Mesenchymal stem cell (in vitro differentiated cells and primary cell): ENCODE measurements at regions not wholly inside any gene's neighbourhood (a gene's known extent, or its start where the extent isn't known, plus 50 kb on each side); places are given as distances from the start of the nearest gene placed in this dataset.
A peak's percentile ranks its signal among the peaks of the same experiment; 100 is the strongest.

Experiments
- DNase-seq: peaks from one replicate; pipeline ENCODE4 v3.0.0-alpha.2; 2013
- H2AFZ ChIP-seq: one replicate; pipeline ENCODE4 v1.6.1; 2013; ENCODE audit warnings: low read depth, mild to moderate bottlenecking, control low read depth, inconsistent platforms, low read length, moderate library complexity
- H2AK5ac ChIP-seq: 2 replicates; pipeline ENCODE4 v1.6.1; 2013; ENCODE audit warnings: low read length, moderate library complexity, mild to moderate bottlenecking, inconsistent platforms; ENCODE audit not compliant: severe bottlenecking
- H2BK120ac ChIP-seq: one replicate; pipeline ENCODE4 v1.6.1; 2013; ENCODE audit warnings: low read depth, mild to moderate bottlenecking, inconsistent platforms, low read length, moderate library complexity
- H2BK12ac ChIP-seq, 2 experiments: one replicate each; pipeline ENCODE4 v1.6.1; 2013; ENCODE audit warnings: inconsistent platforms in 2 of 2, low read length in 2 of 2, mild to moderate bottlenecking in 2 of 2, moderate library complexity in 2 of 2, control low read depth in 1 of 2
- H2BK15ac ChIP-seq: one replicate; pipeline ENCODE4 v1.6.1; 2013; ENCODE audit warnings: mild to moderate bottlenecking, low read depth, inconsistent platforms; ENCODE audit not compliant: poor library complexity, severe bottlenecking
- H2BK5ac ChIP-seq: 2 replicates; pipeline ENCODE4 v1.6.1; 2013; ENCODE audit warnings: low read depth, mild to moderate bottlenecking, low read length, control low read depth, inconsistent platforms; ENCODE audit not compliant: poor library complexity, severe bottlenecking
- H3K14ac ChIP-seq, 2 experiments: one replicate each; pipeline ENCODE4 v1.6.1; 2013; ENCODE audit warnings: inconsistent platforms in 2 of 2, low read length in 2 of 2, control low read depth in 1 of 2, mild to moderate bottlenecking in 1 of 2, moderate library complexity in 1 of 2
- H3K18ac ChIP-seq, 2 experiments: one replicate each; pipeline ENCODE4 v1.6.1; 2013; ENCODE audit warnings: inconsistent platforms in 2 of 2, low read length in 2 of 2, control low read depth in 1 of 2, low read depth in 1 of 2, mild to moderate bottlenecking in 1 of 2
- H3K23ac ChIP-seq, 2 experiments: one replicate each; pipeline ENCODE4 v1.6.1; 2013; ENCODE audit warnings: inconsistent platforms in 2 of 2, low read length in 2 of 2, mild to moderate bottlenecking in 2 of 2, moderate library complexity in 2 of 2, control low read depth in 1 of 2
- H3K27ac ChIP-seq: 2 replicates; pipeline ENCODE4 v1.5.1; 2013; ENCODE audit warnings: mild to moderate bottlenecking, moderate library complexity, low read length, control low read depth, inconsistent platforms; ENCODE audit not compliant: poor library complexity, severe bottlenecking
- H3K27me3 ChIP-seq, 2 experiments: 2 replicates each; pipeline versions ENCODE4 v1.6.1 to v1.7.0; 2013; ENCODE audit warnings: low read length in 2 of 2, mild to moderate bottlenecking in 2 of 2, moderate library complexity in 2 of 2, control low read depth in 1 of 2, inconsistent platforms in 1 of 2; ENCODE audit not compliant: control insufficient read depth in 1 of 2, insufficient read depth in 1 of 2
- H3K36me3 ChIP-seq, 2 experiments: 2 replicates each; pipeline versions ENCODE4 v1.6.1 to v1.7.0; 2013; ENCODE audit warnings: low read length in 2 of 2, control low read depth in 1 of 2, inconsistent platforms in 1 of 2, low read depth in 1 of 2, mild to moderate bottlenecking in 1 of 2; ENCODE audit not compliant: insufficient read depth in 2 of 2, control insufficient read depth in 1 of 2
- H3K4ac ChIP-seq, 2 experiments: one replicate each; pipeline ENCODE4 v1.6.1; 2013; ENCODE audit warnings: inconsistent platforms in 2 of 2, low read length in 2 of 2, mild to moderate bottlenecking in 2 of 2, moderate library complexity in 2 of 2, control low read depth in 1 of 2, low read depth in 1 of 2
- H3K4me1 ChIP-seq: 2 replicates; pipeline ENCODE4 v1.6.1; 2013; ENCODE audit warnings: low read depth, low read length, control low read depth; ENCODE audit not compliant: control insufficient read depth, insufficient read depth
- H3K4me2 ChIP-seq: 2 replicates; pipeline ENCODE4 v1.6.1; 2013; ENCODE audit warnings: low read length, mild to moderate bottlenecking, inconsistent platforms; ENCODE audit not compliant: poor library complexity, severe bottlenecking
- H3K4me3 ChIP-seq, 2 experiments: 2 replicates each; pipeline versions ENCODE4 v1.5.1 to v1.7.0; 2013; ENCODE audit warnings: low read length in 2 of 2, mild to moderate bottlenecking in 2 of 2, control low read depth in 1 of 2, low read depth in 1 of 2; ENCODE audit not compliant: insufficient read depth in 1 of 2
- H3K79me1 ChIP-seq: replicated peaks from 2 replicates; pipeline ENCODE4 v1.6.1; 2013; ENCODE audit warnings: mild to moderate bottlenecking, control low read depth, low read length, inconsistent platforms; ENCODE audit not compliant: poor library complexity, severe bottlenecking
- H3K9ac ChIP-seq: 2 replicates; pipeline ENCODE4 v1.7.0; 2013; ENCODE audit warnings: mild to moderate bottlenecking, low read length, moderate library complexity
- H3K9me3 ChIP-seq: 2 replicates; pipeline ENCODE4 v1.7.0; 2013; ENCODE audit warnings: mild to moderate bottlenecking, low read length; ENCODE audit not compliant: control insufficient read depth
- H4K8ac ChIP-seq: one replicate; pipeline ENCODE4 v1.6.1; 2013; ENCODE audit warnings: inconsistent platforms, mild to moderate bottlenecking, low read length, moderate library complexity
- H4K91ac ChIP-seq: one replicate; pipeline ENCODE4 v1.6.1; 2013; ENCODE audit warnings: mild to moderate bottlenecking, low read length, inconsistent platforms
- WGBS: methylation state at CpG from one replicate; pipeline ENCODE4 v1.1.7; 2013; ENCODE audit warnings: mixed read lengths; 5-methylcytosine and 5-hydroxymethylcytosine counted together

DNA sequence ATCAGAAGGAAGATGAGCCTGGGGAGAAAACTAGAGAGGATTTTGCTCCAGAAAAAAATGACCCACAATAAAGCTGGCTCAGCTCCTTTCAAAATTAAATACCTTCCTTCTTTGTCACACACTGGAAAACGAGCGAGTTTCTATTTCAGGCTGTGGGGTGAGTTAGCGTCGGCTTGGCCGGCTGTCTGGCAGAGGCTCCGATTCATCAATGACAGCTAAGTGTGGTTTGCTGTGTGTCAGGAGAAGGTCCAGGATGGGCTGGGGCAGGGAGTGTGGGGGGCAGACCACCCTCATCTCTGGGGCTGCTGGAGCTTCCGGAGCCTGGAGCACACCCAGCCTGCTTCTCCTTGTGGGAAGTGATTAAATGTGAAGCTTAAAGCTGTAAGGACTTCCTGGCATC is 120.2 kb downstream of the ETS2 start:
- no peak overlapping the region for H2AFZ ChIP-seq
- no peak overlapping the region for H3K23ac ChIP-seq
- H2AK5ac ChIP-seq, result no peak overlapping the region
- H2BK12ac ChIP-seq, result peak overlapping the region in 1 of 2 experiments; percentile 69
- H3K27ac ChIP-seq, result no peak overlapping the region
- H3K9me3 ChIP-seq, result peaks cover 5% of the 10 kb centered on the region
- peak overlapping the region; percentile 57 for H3K9ac ChIP-seq
- peak; percentile 96 for DNase-seq
- no peak overlapping the region for H2BK15ac ChIP-seq
- H3K4me1 ChIP-seq, result peaks cover 10% of the 10 kb centered on the region
- no peaks in the 10 kb centered on the region for H3K36me3 ChIP-seq
- peak overlapping the region; percentile 44 for H3K4me2 ChIP-seq
- peak overlapping the region; percentile 83 to 97 for H3K4ac ChIP-seq
- no peak overlapping the region for H4K91ac ChIP-seq
- H3K14ac ChIP-seq, result no peak overlapping the region
- H4K8ac ChIP-seq, result peak overlapping the region; percentile 1
- H3K27me3 ChIP-seq, result peaks cover 0 to 3% of the 10 kb centered on the region in 2 experiments
- H3K79me1 ChIP-seq, result no peaks in the 10 kb centered on the region
- H3K4me3 ChIP-seq, result peak overlapping the region in 1 of 2 experiments; percentile 50
- peak overlapping the region; percentile 96 for H2BK120ac ChIP-seq
- H2BK5ac ChIP-seq, result no peak overlapping the region
- WGBS, result under 1% methylated on average over 6 of the region's 7 CpGs
- peak overlapping the region; percentile 68 to 97 for H3K18ac ChIP-seq

DNA sequence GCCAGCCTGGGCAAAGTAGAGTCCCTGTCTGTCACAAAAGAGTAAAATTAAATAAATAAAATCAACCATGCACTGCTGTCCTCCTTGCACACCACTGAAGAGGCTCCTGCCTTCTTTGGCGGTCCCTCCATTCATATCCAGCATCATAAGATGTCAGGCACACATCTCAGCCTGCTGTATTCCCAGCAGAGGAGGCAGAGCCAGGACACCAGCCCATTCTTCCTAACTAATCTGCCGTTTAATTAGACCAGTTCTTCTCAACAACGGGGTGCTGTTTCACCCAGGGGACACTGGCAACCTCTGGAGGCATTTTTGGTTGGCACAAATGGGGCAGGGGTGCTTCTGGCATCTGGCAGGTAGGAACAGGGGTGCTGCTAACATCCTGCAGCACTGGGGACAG is 119.7 kb downstream of the ETS2 start:
- H3K27me3 ChIP-seq, result peaks cover 0 to 3% of the 10 kb centered on the region in 2 experiments
- H3K4me2 ChIP-seq, result peak overlapping the region; percentile 44
- peak overlapping the region in 1 of 2 experiments; percentile 39 for H3K4me3 ChIP-seq
- peak overlapping the region; percentile 57 for H3K9ac ChIP-seq
- peak overlapping the region; percentile 97 for H3K18ac ChIP-seq
- peak overlapping the region; percentile 44 for H2AK5ac ChIP-seq
- H3K4me1 ChIP-seq, result peaks cover 12% of the 10 kb centered on the region
- peak overlapping the region; percentile 83 to 97 for H3K4ac ChIP-seq
- H4K91ac ChIP-seq, result peak overlapping the region; percentile 95
- H3K14ac ChIP-seq, result peak overlapping the region in 1 of 2 experiments; percentile 36
- H4K8ac ChIP-seq, result peak overlapping the region; percentile 62
- peak overlapping the region; percentile 86 for H2BK15ac ChIP-seq
- 70% methylated on average over 2 of the region's 3 CpGs for WGBS
- peak; percentile 22 for DNase-seq
- no peaks in the 10 kb centered on the region for H3K36me3 ChIP-seq
- H3K23ac ChIP-seq, result peak overlapping the region in 1 of 2 experiments; percentile 3
- no peak overlapping the region for H3K27ac ChIP-seq
- no peak overlapping the region for H2AFZ ChIP-seq
- H2BK120ac ChIP-seq, result peak overlapping the region; percentile 96
- no peaks in the 10 kb centered on the region for H3K79me1 ChIP-seq
- H3K9me3 ChIP-seq, result peaks cover 5% of the 10 kb centered on the region
- H2BK5ac ChIP-seq, result no peak overlapping the region
- peak overlapping the region; percentile 93 to 96 for H2BK12ac ChIP-seq

DNA sequence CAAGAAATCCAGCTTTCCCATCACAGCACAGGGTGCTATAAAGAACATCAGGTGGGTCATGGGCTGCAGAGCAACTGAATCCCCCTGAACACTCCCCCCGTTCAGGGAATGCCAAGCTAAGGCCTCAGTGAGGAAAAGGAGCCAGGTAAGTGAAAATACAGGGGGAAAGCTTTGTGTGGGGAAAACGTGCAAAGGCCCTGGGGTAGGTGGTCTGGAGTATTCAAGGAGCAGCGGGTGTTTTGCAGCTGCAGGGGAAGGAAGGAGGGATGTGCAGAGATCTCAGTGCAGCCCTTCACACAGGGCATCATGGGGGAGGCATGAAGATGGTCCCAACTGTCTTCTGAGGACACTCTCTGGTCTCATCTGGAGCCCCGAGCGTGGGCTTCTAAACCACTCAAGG is 119.2 kb downstream of the ETS2 start:
- Histone ChIP-seq H3K27me3 (peaks cover 0 to 3% of the 10 kb centered on the region in 2 experiments), H2BK12ac (peak overlapping the region; percentile 44 to 96), H3K14ac (peak overlapping the region in 1 of 2 experiments; percentile 19), H2BK120ac (peak overlapping the region; percentile 96), H3K79me1 (no peaks in the 10 kb centered on the region), H4K91ac (peak overlapping the region; percentile 0), H3K4me1 (peaks cover 12% of the 10 kb centered on the region), H4K8ac (peak overlapping the region; percentile 35), H3K36me3 (no peaks in the 10 kb centered on the region), H2BK15ac (no peak overlapping the region), H3K23ac (no peak overlapping the region), H3K4me3 (no peak overlapping the region), H2AK5ac (no peak overlapping the region), H3K9me3 (peaks cover 5% of the 10 kb centered on the region), H3K18ac (peak overlapping the region; percentile 81 to 87), H2BK5ac (no peak overlapping the region), H3K4me2 (no peak overlapping the region), H3K27ac (no peak overlapping the region), H2AFZ (no peak overlapping the region), H3K9ac (no peak overlapping the region), H3K4ac (peak overlapping the region; percentile 48 to 97)
- 93% methylated on average over 5 of the region's 5 CpGs for WGBS
- no peak for DNase-seq

DNA sequence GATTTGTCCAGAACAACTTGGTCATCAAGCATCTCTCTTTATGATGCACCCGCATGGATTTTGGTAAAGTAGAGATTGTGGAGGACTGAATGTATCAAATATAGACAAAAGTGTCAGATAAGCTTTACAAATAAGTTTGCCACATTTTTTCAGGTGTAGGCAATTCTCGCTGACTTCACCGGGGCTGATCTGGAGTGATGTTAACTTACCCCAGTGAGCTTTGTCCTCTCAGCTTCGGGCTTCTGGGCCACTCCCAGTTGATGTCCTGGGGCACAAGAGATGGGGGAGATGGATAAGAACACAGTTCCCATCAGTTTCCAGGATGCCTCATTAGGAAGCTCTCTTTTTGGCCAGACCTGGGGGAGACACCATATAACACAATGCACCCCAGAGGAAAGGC is 117.7 kb downstream of the ETS2 start:
- DNase-seq, result no peak
- Histone ChIP-seq H2BK12ac (peak overlapping the region; percentile 38 to 91), H3K9ac (no peak overlapping the region), H3K4ac (peak overlapping the region; percentile 8 to 57), H3K4me1 (peaks cover 12% of the 10 kb centered on the region), H2BK15ac (no peak overlapping the region), H3K23ac (no peak overlapping the region), H3K18ac (peak overlapping the region; percentile 37 to 72), H3K4me3 (no peak overlapping the region), H2BK5ac (no peak overlapping the region), H3K27ac (no peak overlapping the region), H4K8ac (peak overlapping the region; percentile 51), H2BK120ac (no peak overlapping the region), H3K9me3 (no peaks in the 10 kb centered on the region), H3K14ac (no peak overlapping the region), H2AK5ac (peak overlapping the region; percentile 30), H3K36me3 (no peaks in the 10 kb centered on the region), H4K91ac (peak overlapping the region; percentile 70), H3K4me2 (no peak overlapping the region), H3K27me3 (peaks cover 0 to 3% of the 10 kb centered on the region in 2 experiments), H2AFZ (no peak overlapping the region), H3K79me1 (no peaks in the 10 kb centered on the region)
- WGBS, result 96% methylated on average over 4 of the region's 4 CpGs
